ENCODE measurements at regions not wholly inside any gene's neighbourhood (a gene's known extent, or its start where the extent isn't known, plus 50 kb on each side); places are given as distances from the start of the nearest gene placed in this dataset.
"Not testable (repeated sequence)": the region's sequence is repeated elsewhere in the genome, so short reads cannot be mapped to it uniquely, and the experiment has no call there.

DNA sequence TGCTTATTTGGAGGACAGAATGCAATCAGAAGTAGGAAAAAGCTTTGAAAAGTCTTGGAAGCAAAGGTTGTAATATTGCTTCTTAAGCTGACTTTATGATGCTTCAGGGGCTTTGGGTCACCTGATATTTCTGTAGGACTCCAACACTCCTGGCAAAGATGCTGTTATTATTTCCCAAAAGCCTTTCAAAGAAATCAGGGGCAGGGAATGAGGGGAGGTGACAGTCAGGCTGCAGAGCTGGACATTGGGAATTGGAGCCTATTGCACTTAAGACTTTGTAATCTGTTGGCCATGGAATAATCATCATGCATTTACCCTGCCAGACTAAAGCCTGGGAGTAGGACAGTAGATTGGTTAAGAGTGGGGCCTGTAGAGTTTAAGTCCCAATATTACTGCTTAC, 168.3 kb upstream of the IL12B start:
- Histone ChIP-seq H3K4me2 (ENCODE audit: unreplicated experiment) (no peak overlapping the region), H3K27me3 (replicated peaks; ENCODE audit: insufficient read depth) (no peaks in the 10 kb centered on the region), H2AFZ (no peak overlapping the region), H3K79me2 (ENCODE audit: insufficient read depth) (no peaks in the 10 kb centered on the region), H3F3A (ENCODE audit: insufficient read depth) (peaks cover 6% of the 10 kb centered on the region), H3K27ac (no peak overlapping the region), H3K9me2 (ENCODE audit: insufficient read depth) (no peaks in the 10 kb centered on the region), H3K4me1 (ENCODE audit: insufficient read depth) (peaks cover 2% of the 10 kb centered on the region; the same call in 1 of the 2 replicates), H3K36me3 (ENCODE audit: low read depth) (no peaks in the 10 kb centered on the region), H3K9ac (no peak overlapping the region), H3K4me3 (no peak overlapping the region), H3K9me3 (ENCODE audit: low read depth) (no peaks in the 10 kb centered on the region), H4K20me1 (ENCODE audit: insufficient read depth) (no peaks in the 10 kb centered on the region)
- in situ Hi-C loops (cut with MboI), result no loop called here
- DNase-seq, result no peak
- TF ChIP-seq EZH2 (IDR thresholded peaks at IDR 0.05; ENCODE audit: insufficient read depth, poor library complexity, severe bottlenecking) (no peak), EZH2phosphoT487 (IDR thresholded peaks at IDR 0.05; ENCODE audit: insufficient read depth, low read depth) (no peak)

DNA sequence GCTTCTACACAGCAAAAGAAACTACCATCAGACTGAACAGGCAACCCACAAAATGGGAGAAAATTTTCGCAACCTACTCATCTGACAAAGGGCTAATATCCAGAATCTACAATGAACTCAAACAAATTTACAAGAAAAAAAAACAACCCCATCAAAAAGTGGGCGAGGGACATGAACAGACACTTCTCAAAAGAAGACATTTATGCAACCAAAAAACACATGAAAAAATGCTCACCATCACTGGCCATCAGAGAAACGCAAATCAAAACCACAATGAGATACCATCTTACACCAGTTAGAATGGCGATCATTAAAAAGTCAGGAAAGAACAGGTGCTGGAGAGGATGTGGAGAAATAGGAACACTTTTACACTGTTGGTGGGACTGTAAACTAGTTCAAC, 171.8 kb upstream of the IL12B start:
- DNase-seq; H3K4me2 ChIP-seq (ENCODE audit: unreplicated experiment); in situ Hi-C loops (cut with MboI); H3K9me2 ChIP-seq (ENCODE audit: insufficient read depth); H2AFZ ChIP-seq; H3K79me2 ChIP-seq (ENCODE audit: insufficient read depth); H3K9me3 ChIP-seq (ENCODE audit: low read depth); H3K9ac ChIP-seq; H4K20me1 ChIP-seq (ENCODE audit: insufficient read depth); H3K27ac ChIP-seq; H3K4me3 ChIP-seq; H3K36me3 ChIP-seq (ENCODE audit: low read depth); H3K27me3 ChIP-seq (replicated peaks; ENCODE audit: insufficient read depth): not testable (repeated sequence)
- H3K4me1 ChIP-seq (ENCODE audit: insufficient read depth), result peaks cover 24% of the 10 kb centered on the region
- peaks cover 29% of the 10 kb centered on the region for H3F3A ChIP-seq (ENCODE audit: insufficient read depth)
- WGBS, 2 experiments (ENCODE audit: low coverage in 1 of 2, low lambda C conversion rate in 2 of 2, missing lambda C conversion rate in 2 of 2), result 85 to 86% methylated on average over 4 of the region's 4 CpGs

DNA sequence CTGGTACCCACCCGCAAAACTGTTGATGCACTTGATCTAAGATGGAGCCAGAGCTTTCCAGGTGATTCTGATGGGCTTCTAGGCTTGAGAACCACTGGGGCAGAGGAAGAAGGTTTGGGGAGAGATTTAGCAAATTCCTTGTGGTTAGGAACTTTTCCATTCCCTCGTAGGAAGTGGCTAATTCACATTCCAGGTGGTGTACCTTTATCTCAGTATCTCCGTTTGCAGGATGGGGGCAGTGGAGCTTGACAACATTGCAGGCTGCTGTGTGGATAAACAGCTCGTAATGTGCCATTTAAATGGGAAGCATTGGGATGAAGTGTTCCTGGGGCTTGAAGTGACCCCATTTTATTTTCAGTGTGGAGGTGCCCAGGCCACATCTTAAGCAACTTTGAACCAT, 172.9 kb upstream of the IL12B start:
- TF ChIP-seq EZH2phosphoT487 (IDR thresholded peaks at IDR 0.05; ENCODE audit: insufficient read depth, low read depth), result no peak
- H3K27me3 ChIP-seq (replicated peaks; ENCODE audit: insufficient read depth), result no peaks in the 10 kb centered on the region
- no peaks in the 10 kb centered on the region for H3K36me3 ChIP-seq (ENCODE audit: low read depth)
- no peaks in the 10 kb centered on the region for H3K9me3 ChIP-seq (ENCODE audit: low read depth)
- 95% methylated on average over 4 of the region's 4 CpGs for WGBS, 2 experiments (ENCODE audit: low coverage in 1 of 2, low lambda C conversion rate in 2 of 2, missing lambda C conversion rate in 2 of 2)
- H3K27ac ChIP-seq, result no peak overlapping the region
- no peak overlapping the region for H2AFZ ChIP-seq
- no peaks in the 10 kb centered on the region for H4K20me1 ChIP-seq (ENCODE audit: insufficient read depth)
- H3F3A ChIP-seq (ENCODE audit: insufficient read depth), result peaks cover 29% of the 10 kb centered on the region
- no peak overlapping the region for H3K9ac ChIP-seq
- H3K9me2 ChIP-seq (ENCODE audit: insufficient read depth), result no peaks in the 10 kb centered on the region
- H3K4me2 ChIP-seq (ENCODE audit: unreplicated experiment), result no peak overlapping the region
- no peak overlapping the region for H3K4me3 ChIP-seq
- no peak for DNase-seq
- no peaks in the 10 kb centered on the region for H3K79me2 ChIP-seq (ENCODE audit: insufficient read depth)
- in situ Hi-C loops (cut with MboI), result no loop called here
- peaks cover 24% of the 10 kb centered on the region for H3K4me1 ChIP-seq (ENCODE audit: insufficient read depth)

DNA sequence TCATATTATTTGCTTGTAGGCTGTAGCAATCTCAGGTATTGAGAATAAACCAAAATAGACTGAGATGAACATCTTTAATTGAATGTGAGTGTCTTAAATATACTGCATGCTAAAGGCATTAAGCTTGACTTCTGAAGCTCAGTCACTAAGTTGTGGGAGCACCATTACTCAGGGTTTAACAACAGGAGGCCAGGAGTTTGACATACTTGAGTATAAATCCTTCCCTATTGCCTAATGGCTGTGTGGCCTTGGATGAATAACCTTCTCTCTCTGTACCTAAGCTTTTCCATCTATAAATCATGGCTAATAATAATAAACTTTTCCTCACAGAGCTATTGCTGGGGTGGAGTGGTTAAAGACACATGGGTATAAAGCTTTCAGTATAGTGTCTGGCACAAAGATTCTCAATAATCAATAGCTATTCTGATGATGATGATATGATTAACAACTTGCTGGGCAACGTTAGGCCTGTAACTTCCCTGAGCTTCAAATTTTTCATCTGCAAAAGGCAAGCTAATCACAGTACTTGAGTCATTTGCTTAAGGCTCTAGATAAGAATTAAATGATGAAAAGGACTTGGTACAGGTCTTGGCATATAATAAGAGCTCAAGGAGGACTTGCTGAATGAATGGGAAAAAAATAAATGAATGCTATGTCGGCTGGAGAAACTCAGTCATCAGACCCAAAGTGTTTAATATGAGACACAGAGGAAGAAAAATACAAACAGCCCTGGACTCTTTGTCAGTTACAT, 174.0 kb upstream of the IL12B start:
- Histone ChIP-seq H3K9ac (peak overlapping the region; percentile 19; the same call in 1 of the 2 replicates), H3K4me1 (ENCODE audit: insufficient read depth) (peaks cover 28% of the 10 kb centered on the region), H3K27me3 (replicated peaks; ENCODE audit: insufficient read depth) (no peaks in the 10 kb centered on the region), H3K79me2 (ENCODE audit: insufficient read depth) (no peaks in the 10 kb centered on the region), H3K4me2 (ENCODE audit: unreplicated experiment) (peak overlapping the region; percentile 52), H3K27ac (peak overlapping the region; percentile 69), H3F3A (ENCODE audit: insufficient read depth) (peaks cover 39% of the 10 kb centered on the region), H4K20me1 (ENCODE audit: insufficient read depth) (no peaks in the 10 kb centered on the region), H2AFZ (peak overlapping the region; percentile 14; the same call in 1 of the 2 replicates), H3K4me3 (0 out of 2 replicates have a peak overlapping the region, but pooled peaks have one; percentile 2), H3K9me2 (ENCODE audit: insufficient read depth) (no peaks in the 10 kb centered on the region), H3K9me3 (ENCODE audit: low read depth) (no peaks in the 10 kb centered on the region), H3K36me3 (ENCODE audit: low read depth) (no peaks in the 10 kb centered on the region)
- in situ Hi-C loops (cut with MboI), result no loop called here
- no peak for TF ChIP-seq EZH2phosphoT487 (IDR thresholded peaks at IDR 0.05; ENCODE audit: insufficient read depth, low read depth)
- DNase-seq, result peak; percentile 75
- 3 to 11% methylated on average over 2 of the region's 2 CpGs for WGBS, 2 experiments (ENCODE audit: low coverage in 1 of 2, low lambda C conversion rate in 2 of 2, missing lambda C conversion rate in 2 of 2)

DNA sequence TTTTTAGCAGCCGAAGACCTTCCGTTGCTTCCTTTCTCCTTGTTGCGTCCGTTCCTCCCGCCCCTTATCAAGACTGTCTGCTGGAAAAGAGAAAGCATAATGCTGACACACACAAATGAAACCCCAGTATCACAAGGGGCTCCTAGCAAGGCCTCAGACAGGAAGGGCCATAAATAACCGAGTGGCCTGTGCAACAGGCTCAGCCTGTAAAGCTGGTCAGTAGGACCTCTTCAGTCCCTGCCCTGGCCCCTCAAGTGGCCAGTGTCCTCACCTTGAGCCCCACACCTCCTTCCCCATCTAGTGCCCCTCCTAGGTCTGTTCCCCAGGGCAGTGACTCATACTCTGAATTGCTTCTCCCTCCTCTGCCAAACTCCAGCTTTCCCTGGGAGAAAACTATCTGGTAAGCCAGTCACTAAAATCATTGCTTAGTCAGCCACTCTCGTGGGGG, 174.6 kb upstream of the IL12B start:
- Histone ChIP-seq H2AFZ (peak overlapping the region; percentile 14; the same call in 1 of the 2 replicates), H3K79me2 (ENCODE audit: insufficient read depth) (no peaks in the 10 kb centered on the region), H3K9me2 (ENCODE audit: insufficient read depth) (no peaks in the 10 kb centered on the region), H3K9me3 (ENCODE audit: low read depth) (no peaks in the 10 kb centered on the region), H3K9ac (peak overlapping the region; percentile 19; the same call in 1 of the 2 replicates), H3K27ac (peak overlapping the region; percentile 69), H3K4me2 (ENCODE audit: unreplicated experiment) (peak overlapping the region; percentile 52), H3F3A (ENCODE audit: insufficient read depth) (peaks cover 43% of the 10 kb centered on the region), H4K20me1 (ENCODE audit: insufficient read depth) (no peaks in the 10 kb centered on the region), H3K36me3 (ENCODE audit: low read depth) (no peaks in the 10 kb centered on the region), H3K4me3 (0 out of 2 replicates have a peak overlapping the region, but pooled peaks have one; percentile 2), H3K27me3 (replicated peaks; ENCODE audit: insufficient read depth) (no peaks in the 10 kb centered on the region), H3K4me1 (ENCODE audit: insufficient read depth) (peaks cover 29% of the 10 kb centered on the region)
- WGBS, 2 experiments (ENCODE audit: low coverage in 1 of 2, low lambda C conversion rate in 2 of 2, missing lambda C conversion rate in 2 of 2), result 6 to 9% methylated on average over 7 of the region's 7 CpGs
- in situ Hi-C loops (cut with MboI), result no loop called here
- DNase-seq, result peak; percentile 93
- no peak for TF ChIP-seq EZH2 (IDR thresholded peaks at IDR 0.05; ENCODE audit: insufficient read depth, poor library complexity, severe bottlenecking)
- TF ChIP-seq EZH2phosphoT487 (IDR thresholded peaks at IDR 0.05; ENCODE audit: insufficient read depth, low read depth), result no peak

Data from GM23248 (cell line).